Subcutaneous abdominal adipose tissue (tissue), 5 donors: ENCODE measurements at regions not wholly inside any gene's neighbourhood (a gene's known extent, or its start where the extent isn't known, plus 50 kb on each side); places are given as distances from the start of the nearest gene placed in this dataset.

ENCODE experiments used
- H3K27ac ChIP-seq: one replicate; pipeline ENCODE4 v1.7.0; 2013; ENCODE audit warnings: low read depth, mild to moderate bottlenecking, inconsistent platforms, low read length, moderate library complexity
- H3K27me3 ChIP-seq, 5 donors: one replicate each; pipeline ENCODE4 v1.7.0; 2013; ENCODE audit warnings: low read length in 5 of 5, inconsistent platforms in 1 of 5; ENCODE audit not compliant: control insufficient read depth in 5 of 5, insufficient read depth in 4 of 5
- H3K36me3 ChIP-seq, 5 donors: one replicate each; pipeline ENCODE4 v1.7.0; 2013; ENCODE audit warnings: low read length in 5 of 5; ENCODE audit not compliant: control insufficient read depth in 5 of 5, insufficient read depth in 5 of 5
- H3K4me1 ChIP-seq, 5 donors: one replicate each; pipeline ENCODE4 v1.7.0; 2013; ENCODE audit warnings: low read length in 5 of 5, mild to moderate bottlenecking in 3 of 5, moderate library complexity in 1 of 5; ENCODE audit not compliant: control insufficient read depth in 5 of 5, insufficient read depth in 5 of 5
- H3K4me3 ChIP-seq, 5 donors: one replicate each; pipeline ENCODE4 v1.7.0; 2013; ENCODE audit warnings: low read length in 5 of 5, low read depth in 1 of 5
- H3K9ac ChIP-seq, 5 donors: one replicate each; pipeline ENCODE4 v1.7.0; 2013; ENCODE audit warnings: low read length in 5 of 5, mild to moderate bottlenecking in 4 of 5, moderate library complexity in 3 of 5
- H3K9me3 ChIP-seq, 5 donors: one replicate each; pipeline ENCODE4 v1.7.0; 2013; ENCODE audit warnings: low read length in 5 of 5; ENCODE audit not compliant: control insufficient read depth in 5 of 5
- donor health status: healthy.
- donor health status: healthy.
- donor health status: healthy.
- donor health status: healthy.
- donor health status: healthy.

- Histone ChIP-seq H3K27me3 (peaks cover 0 to 5% (median 4%) of the 10 kb centered on the region in 5 donors), H3K36me3 (no peaks in the 10 kb centered on the region), H3K4me1 (no peaks in the 10 kb centered on the region), H3K9me3 (peaks cover 4 to 16% (median 8%) of the 10 kb centered on the region in 5 donors), H3K27ac (no peak overlapping the region), H3K9ac (no peak overlapping the region), H3K4me3 (no peak overlapping the region)
These were observed 387.7 kb downstream of the NXPE2 start for GRCh38 chr11:115065830-115066664.

DNA sequence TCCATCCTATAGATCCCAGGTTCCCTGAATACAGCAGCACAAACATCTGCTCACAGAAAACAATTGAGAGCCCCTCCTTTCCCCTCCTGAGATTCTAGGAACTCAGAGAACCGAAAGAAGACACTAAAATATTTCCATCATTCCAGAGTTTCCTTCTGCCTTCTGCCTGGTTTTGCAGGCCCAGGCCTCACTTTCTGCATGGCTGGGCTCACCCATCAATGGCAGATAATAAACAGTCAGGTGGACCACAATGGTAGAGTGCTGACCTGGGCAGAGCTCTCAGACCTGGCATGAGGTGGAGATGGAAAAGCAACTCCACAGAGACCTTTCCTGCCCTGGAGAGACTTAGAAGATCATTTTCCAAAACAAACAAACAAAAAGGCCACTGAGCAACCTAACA, 389.1 kb downstream of the NXPE2 start:
- Histone ChIP-seq H3K27me3 (peaks cover 0 to 8% (median 4%) of the 10 kb centered on the region in 5 donors), H3K36me3 (no peaks in the 10 kb centered on the region), H3K9ac (no peak overlapping the region), H3K4me3 (no peak overlapping the region), H3K4me1 (no peaks in the 10 kb centered on the region), H3K27ac (no peak overlapping the region), H3K9me3 (peaks cover 4 to 16% (median 8%) of the 10 kb centered on the region in 5 donors)

DNA sequence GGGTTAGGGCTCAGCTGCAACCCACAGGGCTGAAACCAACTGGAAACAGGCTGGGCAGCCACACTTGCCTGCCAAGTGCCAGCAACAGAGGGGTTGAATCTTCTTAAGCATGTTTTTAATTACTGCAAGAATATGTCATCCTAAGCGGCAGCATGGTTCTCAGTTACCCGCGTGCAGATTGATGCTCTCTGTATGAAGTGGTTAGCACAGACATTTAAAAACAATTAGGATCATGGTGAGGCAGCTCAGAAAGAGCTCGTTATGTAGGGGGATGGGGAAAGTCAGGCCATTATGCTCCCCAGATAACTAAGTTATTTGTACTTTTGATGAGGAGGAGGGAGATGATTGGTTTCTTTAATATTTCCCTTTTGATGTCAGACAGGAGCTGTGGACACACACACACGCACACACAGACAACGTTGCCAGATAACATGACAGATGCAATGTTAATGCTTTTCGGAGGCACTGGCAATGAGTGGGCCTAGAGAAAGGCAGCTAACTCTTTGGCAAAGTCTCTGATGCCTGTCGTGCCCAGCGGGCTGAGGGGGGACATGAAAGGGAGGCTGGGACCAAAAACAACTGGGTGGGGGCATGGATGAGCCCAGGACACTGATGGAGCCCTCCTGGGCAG, 389.7 kb downstream of the NXPE2 start:
- Histone ChIP-seq H3K9ac (no peak overlapping the region), H3K4me3 (no peak overlapping the region)

DNA sequence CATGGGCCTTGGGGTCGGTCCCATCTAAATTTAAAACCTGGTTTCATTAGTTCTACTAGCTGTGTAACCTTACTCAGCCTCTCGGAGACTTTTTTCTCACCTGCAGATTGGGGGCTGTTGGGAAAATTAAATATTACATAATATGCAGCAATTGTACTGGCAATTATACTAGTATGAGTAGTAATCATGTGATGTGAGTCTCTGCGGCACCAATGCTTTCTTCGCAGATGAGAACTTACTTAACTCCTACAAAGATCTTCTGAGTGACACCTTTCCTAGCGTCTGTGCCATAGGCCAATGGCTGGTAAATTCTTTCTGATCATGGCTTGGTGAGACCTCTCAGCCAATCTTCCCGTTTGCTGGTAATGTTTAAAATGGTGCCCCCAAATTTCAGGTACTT, 391.3 kb downstream of the NXPE2 start:
- H3K36me3 ChIP-seq = no peaks in the 10 kb centered on the region
- no peak overlapping the region for H3K9ac ChIP-seq
- no peaks in the 10 kb centered on the region for H3K4me1 ChIP-seq
- no peak overlapping the region for H3K4me3 ChIP-seq
- peaks cover 4 to 13% (median 8%) of the 10 kb centered on the region in 5 donors for H3K9me3 ChIP-seq
- peaks cover 0 to 8% (median 4%) of the 10 kb centered on the region in 5 donors for H3K27me3 ChIP-seq
- H3K27ac ChIP-seq = no peak overlapping the region

More for the DNA sequence above, 389.7 kb downstream of the NXPE2 start:
- no peaks in the 10 kb centered on the region for H3K4me1 ChIP-seq
- no peak overlapping the region for H3K27ac ChIP-seq
- peaks cover 4 to 16% (median 8%) of the 10 kb centered on the region in 5 donors for H3K9me3 ChIP-seq
- H3K27me3 ChIP-seq = peaks cover 0 to 8% (median 4%) of the 10 kb centered on the region in 5 donors
- H3K36me3 ChIP-seq = no peaks in the 10 kb centered on the region

GRCh38 chr11:115075356-115075755, 397.0 kb downstream of the NXPE2 start:
- peaks cover 0 to 16% (median 6%) of the 10 kb centered on the region in 5 donors for H3K27me3 ChIP-seq
- no peaks in the 10 kb centered on the region for H3K36me3 ChIP-seq
- H3K9me3 ChIP-seq = no peaks in the 10 kb centered on the region
- no peaks in the 10 kb centered on the region for H3K4me1 ChIP-seq
- H3K4me3 ChIP-seq = no peak overlapping the region
- H3K27ac ChIP-seq = no peak overlapping the region
- no peak overlapping the region for H3K9ac ChIP-seq

DNA sequence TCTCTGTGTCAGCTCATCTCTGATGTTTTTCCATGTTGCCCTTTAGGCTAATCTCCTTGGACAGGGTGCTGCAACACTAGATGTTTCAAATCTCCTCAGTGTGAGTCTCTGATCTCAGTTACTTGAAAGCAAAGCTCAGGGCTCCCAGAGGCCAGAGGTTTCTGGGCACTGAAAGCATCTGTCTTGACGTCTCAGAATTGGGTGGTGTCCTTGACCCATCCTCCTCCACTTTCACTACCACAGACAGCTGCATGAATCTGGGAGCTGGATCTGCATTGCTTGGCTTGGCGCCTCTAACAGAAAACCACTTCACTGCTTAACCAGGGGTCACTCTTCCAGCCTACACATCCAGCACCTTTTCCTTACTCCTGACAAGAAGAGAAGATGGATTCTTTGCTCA, 399.4 kb downstream of the NXPE2 start:
- H3K27me3 ChIP-seq = peaks cover 0 to 13% (median 11%) of the 10 kb centered on the region in 5 donors
- no peaks in the 10 kb centered on the region for H3K4me1 ChIP-seq
- H3K36me3 ChIP-seq = no peaks in the 10 kb centered on the region
- no peak overlapping the region for H3K4me3 ChIP-seq
- H3K9ac ChIP-seq = no peak overlapping the region
- no peaks in the 10 kb centered on the region for H3K9me3 ChIP-seq
- no peak overlapping the region for H3K27ac ChIP-seq

GRCh38 chr11:115078461-115079438, 400.4 kb downstream of the NXPE2 start:
- peaks cover 3 to 17% (median 11%) of the 10 kb centered on the region in 5 donors for H3K27me3 ChIP-seq
- H3K4me1 ChIP-seq = no peaks in the 10 kb centered on the region
- no peak overlapping the region for H3K27ac ChIP-seq
- H3K4me3 ChIP-seq = no peak overlapping the region
- no peaks in the 10 kb centered on the region for H3K36me3 ChIP-seq
- H3K9ac ChIP-seq = no peak overlapping the region
- no peaks in the 10 kb centered on the region for H3K9me3 ChIP-seq

DNA sequence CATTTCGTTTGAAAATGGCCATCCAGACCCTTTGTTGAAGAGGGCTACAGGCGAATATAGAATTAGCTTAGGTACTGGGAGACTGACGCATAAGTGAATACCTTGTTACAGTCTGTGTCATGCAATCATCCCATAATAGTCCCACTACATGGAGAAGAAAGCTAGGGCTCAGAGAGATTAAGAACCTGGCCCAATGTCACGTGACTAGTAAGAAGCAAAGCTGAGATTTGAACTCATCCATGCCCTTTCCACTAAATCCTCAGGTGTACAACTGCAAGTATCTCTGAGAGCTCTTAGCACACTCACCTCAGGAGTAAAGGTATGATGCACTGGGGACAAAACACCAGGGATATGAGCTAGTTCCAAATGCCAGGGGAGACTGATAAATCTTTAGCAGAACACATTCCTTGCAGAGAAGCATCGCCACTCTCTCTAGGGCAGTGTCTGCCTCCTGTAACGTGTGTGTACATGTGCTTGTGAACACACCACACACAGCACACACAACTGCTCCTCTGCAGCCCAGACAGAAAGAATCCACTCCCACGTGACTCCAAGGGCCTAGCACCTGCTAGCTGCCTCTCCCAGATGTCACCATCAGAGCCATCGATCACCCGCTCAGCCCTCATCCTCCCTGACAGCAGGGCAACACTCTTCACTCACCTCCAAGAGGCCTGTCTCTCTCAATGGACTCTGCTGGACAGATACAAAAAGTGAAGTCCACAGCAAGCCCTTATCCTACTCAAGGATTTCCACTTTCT, 402.8 kb downstream of the NXPE2 start:
- Histone ChIP-seq H3K27me3 (peaks cover 4 to 21% (median 11%) of the 10 kb centered on the region in 5 donors), H3K36me3 (no peaks in the 10 kb centered on the region), H3K4me3 (no peak overlapping the region), H3K9ac (no peak overlapping the region), H3K4me1 (peaks cover 0 to 9% (median 0%) of the 10 kb centered on the region in 5 donors), H3K27ac (no peak overlapping the region), H3K9me3 (no peaks in the 10 kb centered on the region)

DNA sequence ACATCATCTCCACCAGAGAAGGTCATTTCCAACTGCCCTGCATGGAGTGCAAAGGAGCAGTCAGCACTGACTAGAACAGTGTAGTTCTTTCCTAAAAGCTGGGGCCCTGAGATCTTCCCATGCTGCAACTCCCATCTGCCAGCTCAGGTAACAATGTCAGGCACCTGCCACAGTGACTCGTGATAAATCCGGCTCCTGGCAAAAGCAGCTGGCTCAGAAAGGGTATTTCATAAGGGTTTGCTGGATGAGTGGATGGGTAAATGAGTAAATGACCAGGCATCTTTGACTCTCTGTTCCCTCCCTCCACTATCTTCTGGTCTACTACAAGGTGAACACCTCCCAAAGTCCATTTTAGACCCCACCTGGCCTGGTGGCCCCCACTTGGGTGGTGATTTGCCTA, 403.6 kb downstream of the NXPE2 start:
- no peaks in the 10 kb centered on the region for H3K9me3 ChIP-seq
- H3K27ac ChIP-seq = no peak overlapping the region
- H3K36me3 ChIP-seq = no peaks in the 10 kb centered on the region
- H3K4me3 ChIP-seq = no peak overlapping the region
- no peak overlapping the region for H3K9ac ChIP-seq
- H3K4me1 ChIP-seq = peaks cover 0 to 9% (median 0%) of the 10 kb centered on the region in 5 donors
- H3K27me3 ChIP-seq = peaks cover 4 to 21% (median 14%) of the 10 kb centered on the region in 5 donors
